ENCODE measurements at regions not wholly inside any gene's neighbourhood (a gene's known extent, or its start where the extent isn't known, plus 50 kb on each side); places are given as distances from the start of the nearest gene placed in this dataset.

DNA sequence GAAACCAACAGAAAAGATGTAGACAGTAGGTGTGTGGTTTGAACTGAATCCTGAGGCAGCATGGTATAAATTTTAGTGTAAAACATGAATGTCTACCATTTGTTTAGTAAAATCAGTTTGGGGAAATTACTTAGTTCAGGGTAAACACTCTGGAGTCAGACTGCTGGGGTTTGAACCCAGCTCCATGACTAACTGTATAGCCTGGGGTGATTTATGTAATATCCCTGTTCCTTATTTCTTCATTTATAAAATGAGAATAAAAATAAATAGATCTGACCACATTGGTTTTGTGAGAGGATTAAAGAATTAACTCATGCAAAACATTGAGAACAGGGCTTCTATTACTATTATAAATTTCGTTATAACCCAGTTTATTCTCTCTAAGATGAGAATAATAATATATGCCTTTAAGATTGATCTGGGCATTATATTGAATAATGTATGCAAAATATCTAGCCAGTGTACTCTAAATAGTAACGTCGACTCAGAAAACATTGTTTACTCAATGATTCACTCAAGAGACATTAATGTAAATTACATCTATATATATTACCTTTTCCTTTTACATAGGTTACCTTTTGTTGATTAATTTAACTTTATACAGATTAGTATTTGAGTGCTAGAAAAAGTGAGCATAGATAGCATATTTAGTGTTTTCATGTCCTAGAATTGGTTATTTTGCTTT lies 120.6 kb upstream of the KCNJ16 start:
- TF ChIP-seq NFIC (IDR thresholded peaks at IDR 0.05; ENCODE audit: low read length) (no peak), SATB2 (CRISPR knock-in tag; IDR thresholded peaks at IDR 0.05) (no peak), POLR2A (IDR thresholded peaks at IDR 0.05; ENCODE audit: insufficient read depth in 1 of 2, low read depth in 2 of 2, low read length in 2 of 2) (no peak), MXD4 (CRISPR knock-in tag; IDR thresholded peaks at IDR 0.05) (no peak)
- TF ChIP-seq, protein P1, sequence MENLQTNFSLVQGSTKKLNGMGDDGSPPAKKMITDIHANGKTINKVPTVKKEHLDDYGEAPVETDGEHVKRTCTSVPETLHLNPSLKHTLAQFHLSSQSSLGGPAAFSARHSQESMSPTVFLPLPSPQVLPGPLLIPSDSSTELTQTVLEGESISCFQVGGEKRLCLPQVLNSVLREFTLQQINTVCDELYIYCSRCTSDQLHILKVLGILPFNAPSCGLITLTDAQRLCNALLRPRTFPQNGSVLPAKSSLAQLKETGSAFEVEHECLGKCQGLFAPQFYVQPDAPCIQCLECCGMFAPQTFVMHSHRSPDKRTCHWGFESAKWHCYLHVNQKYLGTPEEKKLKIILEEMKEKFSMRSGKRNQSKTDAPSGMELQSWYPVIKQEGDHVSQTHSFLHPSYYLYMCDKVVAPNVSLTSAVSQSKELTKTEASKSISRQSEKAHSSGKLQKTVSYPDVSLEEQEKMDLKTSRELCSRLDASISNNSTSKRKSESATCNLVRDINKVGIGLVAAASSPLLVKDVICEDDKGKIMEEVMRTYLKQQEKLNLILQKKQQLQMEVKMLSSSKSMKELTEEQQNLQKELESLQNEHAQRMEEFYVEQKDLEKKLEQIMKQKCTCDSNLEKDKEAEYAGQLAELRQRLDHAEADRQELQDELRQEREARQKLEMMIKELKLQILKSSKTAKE (CRISPR knock-in tag; IDR thresholded peaks at IDR 0.05; ENCODE audit: borderline replicate concordance) = no peak

All from HepG2 (cell line).